ENCODE measurements at regions not wholly inside any gene's neighbourhood (a gene's known extent, or its start where the extent isn't known, plus 50 kb on each side); places are given as distances from the start of the nearest gene placed in this dataset.

DNA sequence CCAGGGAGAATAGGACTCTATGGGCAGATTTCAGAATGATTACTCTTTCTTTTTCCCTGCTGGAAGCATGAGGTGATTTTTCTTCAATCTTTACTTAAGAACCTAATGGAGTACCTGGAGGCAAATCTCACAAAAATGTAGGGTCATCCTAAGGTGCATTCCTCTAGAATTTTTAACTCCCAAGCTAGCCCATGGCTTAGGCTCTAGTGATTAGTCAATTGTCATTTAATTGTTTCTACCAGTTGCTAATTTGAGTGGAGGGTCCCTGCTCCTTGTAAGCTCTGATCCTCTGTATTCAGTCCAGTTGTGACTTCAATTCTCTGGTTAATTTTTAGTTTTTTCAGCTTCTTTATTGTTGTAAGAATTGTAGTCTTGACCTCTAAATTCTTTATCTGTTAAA is 467.0 kb downstream of the HTR1A start:
- TF ChIP-seq, protein P1, sequence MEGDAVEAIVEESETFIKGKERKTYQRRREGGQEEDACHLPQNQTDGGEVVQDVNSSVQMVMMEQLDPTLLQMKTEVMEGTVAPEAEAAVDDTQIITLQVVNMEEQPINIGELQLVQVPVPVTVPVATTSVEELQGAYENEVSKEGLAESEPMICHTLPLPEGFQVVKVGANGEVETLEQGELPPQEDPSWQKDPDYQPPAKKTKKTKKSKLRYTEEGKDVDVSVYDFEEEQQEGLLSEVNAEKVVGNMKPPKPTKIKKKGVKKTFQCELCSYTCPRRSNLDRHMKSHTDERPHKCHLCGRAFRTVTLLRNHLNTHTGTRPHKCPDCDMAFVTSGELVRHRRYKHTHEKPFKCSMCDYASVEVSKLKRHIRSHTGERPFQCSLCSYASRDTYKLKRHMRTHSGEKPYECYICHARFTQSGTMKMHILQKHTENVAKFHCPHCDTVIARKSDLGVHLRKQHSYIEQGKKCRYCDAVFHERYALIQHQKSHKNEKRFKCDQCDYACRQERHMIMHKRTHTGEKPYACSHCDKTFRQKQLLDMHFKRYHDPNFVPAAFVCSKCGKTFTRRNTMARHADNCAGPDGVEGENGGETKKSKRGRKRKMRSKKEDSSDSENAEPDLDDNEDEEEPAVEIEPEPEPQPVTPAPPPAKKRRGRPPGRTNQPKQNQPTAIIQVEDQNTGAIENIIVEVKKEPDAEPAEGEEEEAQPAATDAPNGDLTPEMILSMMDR (IDR thresholded peaks at IDR 0.05) = no peak
- no peak for TF ChIP-seq POLR2A (IDR thresholded peaks at IDR 0.05)

Data from lower leg skin (tissue), 3 donors.